NCI-H2171 (cell line): ENCODE measurements at regions not wholly inside any gene's neighbourhood (a gene's known extent, or its start where the extent isn't known, plus 50 kb on each side); places are given as distances from the start of the nearest gene placed in this dataset.
"Not testable (repeated sequence)": the region's sequence is repeated elsewhere in the genome, so short reads cannot be mapped to it uniquely, and the experiment has no call there.

Experiments used
- DNase-seq: peaks from one replicate; lab custom pipeline; 2025; lab: John Stamatoyannopoulos, UW

- no peak for DNase-seq
Measured at GRCh38 chr4:132691026-132691425, 458.1 kb upstream of the PCDH10 start.

GRCh38 chr4:132691668-132692067 lies 457.4 kb upstream of the PCDH10 start:
- DNase-seq = no peak

DNA sequence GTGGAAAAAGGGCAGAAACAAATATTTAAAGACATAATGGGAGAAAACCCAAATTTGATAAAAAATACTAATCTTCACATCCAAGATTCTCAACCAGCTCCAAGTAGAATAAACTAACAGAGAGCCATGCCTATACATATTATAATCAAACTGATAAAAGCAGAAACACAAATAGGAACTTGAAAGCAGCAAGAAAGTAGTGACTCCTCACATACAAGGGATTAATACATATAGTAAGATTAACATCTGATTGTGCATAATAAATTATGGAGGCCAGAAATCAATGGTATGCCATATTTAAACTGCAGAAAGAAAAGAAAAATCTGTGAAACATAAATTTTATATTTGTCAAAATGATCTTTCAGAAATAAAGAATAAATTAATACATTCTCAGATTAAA lies 454.3 kb upstream of the PCDH10 start:
- DNase-seq = no peak

DNA sequence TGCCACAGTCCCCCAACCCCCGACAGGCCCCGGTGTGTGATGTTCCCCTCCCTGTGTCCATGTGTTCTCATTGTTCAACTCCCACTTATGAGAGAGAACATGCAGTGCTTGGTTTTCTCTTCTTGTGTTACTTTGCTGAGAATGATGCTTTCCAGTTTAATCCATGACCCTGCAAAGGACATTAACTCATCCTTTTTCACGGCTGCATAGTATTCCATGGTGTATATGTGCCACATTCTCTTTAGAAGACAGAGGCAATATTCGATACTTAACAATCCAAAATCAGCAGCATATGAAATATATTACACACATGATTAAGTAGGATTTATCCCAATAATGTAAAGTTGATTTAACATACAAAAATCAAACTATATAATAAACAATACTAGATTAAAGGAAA lies 451.6 kb upstream of the PCDH10 start:
- not testable (repeated sequence) for DNase-seq

- no peak for DNase-seq
Measured at GRCh38 chr4:132707955-132708354, 441.1 kb upstream of the PCDH10 start.

GRCh38 chr4:132709056-132709455 lies 440.0 kb upstream of the PCDH10 start:
- no peak for DNase-seq

GRCh38 chr4:132710971-132711370 lies 438.1 kb upstream of the PCDH10 start:
- no peak for DNase-seq

DNA sequence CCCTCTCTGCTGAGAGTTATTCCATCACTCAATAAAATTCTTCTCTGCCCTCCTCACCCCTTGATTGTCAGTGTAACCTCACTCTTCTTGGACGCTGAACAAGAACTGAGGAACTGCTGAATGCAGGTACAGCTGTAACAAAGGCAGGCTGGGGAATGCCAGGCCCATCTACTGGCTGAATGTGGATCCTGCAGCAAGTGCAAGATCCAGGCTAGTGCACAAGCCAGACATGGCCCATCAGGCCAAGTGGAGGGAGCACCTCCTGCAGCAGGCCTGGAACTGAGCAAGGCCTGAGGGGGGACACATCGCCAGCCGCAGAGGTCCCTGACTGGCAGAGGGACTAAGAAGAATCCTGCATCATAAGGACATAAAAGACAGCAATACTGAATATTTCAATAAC lies 411.8 kb upstream of the PCDH10 start:
- no peak for DNase-seq

- DNase-seq = no peak
Measured at GRCh38 chr4:132759199-132759780, 389.8 kb upstream of the PCDH10 start.

GRCh38 chr4:132763465-132763864 lies 385.6 kb upstream of the PCDH10 start:
- no peak for DNase-seq

DNA sequence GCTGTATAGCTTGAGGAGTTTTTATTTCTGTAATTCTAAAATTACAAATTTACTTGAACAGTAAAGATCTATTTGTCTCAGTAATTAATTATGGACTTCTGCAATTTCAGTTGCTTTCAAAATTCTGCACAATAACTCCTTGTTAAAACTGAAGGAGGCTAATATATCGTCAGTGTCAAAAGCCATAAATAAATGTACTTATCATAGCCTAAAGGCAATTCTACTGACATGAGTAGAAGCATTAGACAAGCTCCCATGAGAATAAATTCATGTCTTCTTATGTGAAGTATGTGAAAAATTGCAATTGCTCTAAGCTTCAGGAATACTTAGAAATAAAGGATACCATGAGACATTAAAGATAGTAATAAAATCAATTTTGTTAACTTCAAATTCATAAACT lies 381.2 kb upstream of the PCDH10 start:
- no peak for DNase-seq

DNA sequence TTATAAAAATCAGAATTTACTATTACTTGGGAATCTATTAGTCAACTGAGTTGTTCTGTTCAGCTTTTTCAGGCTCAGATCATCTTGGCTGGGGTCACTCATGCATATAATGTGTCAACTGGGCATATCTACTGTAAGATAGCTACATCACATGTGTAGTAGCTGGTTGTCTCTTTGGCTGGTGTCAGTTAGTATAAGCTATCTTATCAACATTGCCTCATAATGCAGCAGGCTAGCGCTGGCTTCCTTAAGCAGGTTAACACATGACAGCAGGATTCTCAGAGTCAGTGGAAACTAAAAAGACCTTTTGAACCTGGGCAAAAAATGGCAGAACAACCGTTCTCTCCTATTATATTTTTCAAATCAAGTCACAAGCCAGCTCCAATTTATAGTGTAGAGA lies 378.3 kb upstream of the PCDH10 start:
- DNase-seq = no peak

DNA sequence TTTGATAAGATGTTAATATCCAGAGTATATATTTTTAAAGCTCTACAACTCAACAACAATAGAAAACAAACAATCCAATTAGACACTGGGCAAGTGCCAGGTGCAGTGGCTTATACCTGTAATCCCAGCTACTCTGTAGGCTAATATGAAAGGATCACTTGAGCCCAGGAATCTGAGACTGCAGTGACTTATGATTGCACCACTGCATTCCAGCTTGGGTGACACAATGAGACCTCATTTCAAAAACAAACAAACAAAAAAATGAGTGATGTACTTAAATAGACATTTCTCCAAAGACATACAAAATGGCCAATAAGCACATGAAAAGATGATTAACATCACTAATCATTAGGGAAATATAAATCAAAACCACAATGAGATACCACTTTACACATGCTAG lies 356.8 kb upstream of the PCDH10 start:
- DNase-seq = no peak

DNA sequence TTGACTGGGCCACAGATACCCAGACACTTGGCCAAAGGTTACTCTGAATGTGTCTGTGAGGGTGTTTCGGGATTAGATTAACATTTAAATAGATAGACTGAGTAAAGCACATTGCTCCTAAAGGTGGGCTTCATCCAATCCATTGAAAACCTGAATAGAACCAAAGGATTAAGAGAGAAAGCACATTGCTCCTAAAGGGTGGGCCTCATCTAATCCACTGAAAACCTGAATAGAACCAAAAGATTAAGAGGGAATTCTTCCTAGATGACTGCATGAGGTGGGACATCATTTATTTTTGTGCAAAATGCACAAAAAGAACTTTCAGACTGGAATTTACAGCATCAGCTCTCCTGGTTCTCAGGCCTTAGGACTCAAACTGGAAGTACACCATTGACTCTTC lies 351.2 kb upstream of the PCDH10 start:
- no peak for DNase-seq

DNA sequence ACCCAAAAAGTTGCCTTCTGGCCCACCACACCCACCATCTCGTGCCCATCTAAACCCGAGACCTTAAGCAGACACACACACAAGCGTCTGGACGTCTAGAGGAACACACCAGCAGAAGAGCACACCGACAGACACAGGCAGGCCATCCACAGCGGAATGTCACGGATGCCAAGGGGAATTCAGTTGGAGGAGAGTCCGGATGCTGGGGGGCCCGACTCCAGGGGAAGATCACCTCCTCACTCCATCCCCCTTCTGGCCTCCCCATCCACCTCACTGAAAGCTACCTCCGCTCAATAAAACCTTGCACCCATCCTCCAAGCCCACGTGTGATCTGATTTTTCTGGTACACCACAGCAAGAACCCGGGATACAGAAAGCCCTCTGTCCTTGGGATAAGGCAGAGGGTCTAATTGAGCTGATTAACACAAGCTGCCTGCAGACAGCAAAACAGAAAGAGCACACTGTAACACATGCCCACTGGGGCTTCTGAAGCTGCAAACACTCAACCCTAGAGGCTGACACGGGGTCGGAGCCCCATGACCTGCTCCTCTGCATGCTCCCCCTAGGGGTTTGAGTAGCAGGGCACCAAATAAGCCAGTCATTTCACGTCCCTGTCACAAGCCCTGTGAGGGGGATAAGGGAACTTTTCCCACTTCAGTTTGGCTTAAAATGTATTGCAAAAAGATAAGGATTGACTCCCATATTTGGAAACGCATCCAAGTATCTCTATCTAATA lies 339.6 kb upstream of the PCDH10 start:
- no peak for DNase-seq

GRCh38 chr4:132813061-132813460 lies 336.0 kb upstream of the PCDH10 start:
- DNase-seq = not testable (repeated sequence)

GRCh38 chr4:132818091-132818490 lies 331.0 kb upstream of the PCDH10 start:
- no peak for DNase-seq

- DNase-seq = no peak
Measured at GRCh38 chr4:132823419-132823818, 325.7 kb upstream of the PCDH10 start.

DNA sequence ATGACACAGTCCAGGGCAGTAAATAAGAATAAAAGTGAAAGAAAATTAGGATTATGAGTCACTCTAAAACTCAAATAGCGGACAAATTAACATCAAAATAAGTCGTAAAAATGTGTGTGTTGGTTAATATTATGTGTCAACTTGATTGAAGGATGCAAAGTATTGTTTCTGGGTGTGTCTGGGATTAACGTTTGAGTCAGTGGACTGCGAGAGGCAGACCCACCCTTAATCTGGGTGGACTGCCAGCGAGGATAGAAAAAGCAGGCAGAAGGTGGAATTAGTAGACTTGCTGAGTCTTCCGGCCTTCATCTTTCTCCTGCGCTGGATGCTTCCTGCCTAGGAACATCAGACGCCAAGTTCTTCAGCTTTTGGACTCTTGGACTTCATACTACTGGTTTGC lies 324.3 kb upstream of the PCDH10 start:
- DNase-seq = no peak

- DNase-seq = no peak
Measured at GRCh38 chr4:132827522-132827921, 321.6 kb upstream of the PCDH10 start.

DNA sequence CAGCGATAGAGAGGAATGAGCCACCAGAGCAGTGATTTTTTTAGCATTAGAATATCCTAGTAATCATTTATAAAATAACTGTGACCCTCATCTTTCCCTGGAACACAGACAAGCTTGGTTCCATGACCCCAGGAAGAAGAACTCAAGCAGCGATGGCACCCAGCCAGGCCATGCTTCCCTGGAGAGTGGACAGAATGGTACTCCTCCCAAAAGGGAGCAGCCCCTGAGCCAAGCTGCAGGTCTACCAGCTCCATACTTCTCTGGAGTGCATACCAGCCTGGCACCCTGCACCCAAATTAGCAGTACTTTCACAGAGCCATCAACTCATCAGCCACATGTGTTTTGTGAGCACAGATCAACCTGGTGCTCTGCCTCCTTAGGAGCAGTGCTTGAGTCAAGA lies 310.9 kb upstream of the PCDH10 start:
- DNase-seq = no peak

DNA sequence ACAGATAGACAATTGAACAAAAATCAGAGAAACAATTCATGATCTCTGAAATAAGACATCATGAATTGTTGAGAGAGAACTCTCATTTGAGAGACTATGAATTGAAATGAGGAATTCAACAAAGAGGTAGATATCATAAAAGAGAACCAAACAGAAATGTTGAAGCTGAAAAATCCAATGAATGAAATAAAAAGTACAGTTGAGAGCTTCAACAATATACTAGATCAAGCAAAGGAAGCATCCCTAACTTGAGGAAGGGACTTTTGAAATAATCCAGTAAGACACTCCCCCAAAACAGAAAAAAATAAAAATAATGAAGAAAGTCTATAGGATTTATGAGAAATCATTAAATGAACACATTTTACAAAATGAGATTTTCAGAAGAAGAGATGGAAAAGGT lies 310.0 kb upstream of the PCDH10 start:
- no peak for DNase-seq

- no peak for DNase-seq
Measured at GRCh38 chr4:132859929-132860328, 289.2 kb upstream of the PCDH10 start.

GRCh38 chr4:132860976-132861375 lies 288.1 kb upstream of the PCDH10 start:
- DNase-seq = no peak
